Adrenal gland (tissue), 9 donors: ENCODE measurements at regions not wholly inside any gene's neighbourhood (a gene's known extent, or its start where the extent isn't known, plus 50 kb on each side); places are given as distances from the start of the nearest gene placed in this dataset.

Experiments used
- DNase-seq, 7 donors: peaks; one replicate each; pipeline ENCODE4 v3.0.0-alpha.2; 2019 to 2020
- H3K27ac ChIP-seq, 5 donors: fragments of 200-600 bp; sonication (generic) in 4 of 5; 1 replicate in 3 of 5; 2 replicates in 2 of 5; pipeline versions ENCODE4 v1.5.1 to v1.8.0; 2016 to 2020; ENCODE audit warnings: mild to moderate bottlenecking in 1 of 5
- H3K27me3 ChIP-seq: fragments of 200-600 bp; 2 replicates; pipeline ENCODE4 v1.8.0; 2021
- H3K36me3 ChIP-seq, 2 donors: fragments of 200-600 bp; replicated peaks in 1 of 2; 1 replicate in 1 of 2; 2 replicates in 1 of 2; pipeline versions ENCODE4 v1.5.1 to v1.8.0; 2018 to 2022
- H3K4me1 ChIP-seq, 2 donors: fragments of 200-600 bp; replicated peaks in 1 of 2; 1 replicate in 1 of 2; 2 replicates in 1 of 2; pipeline versions ENCODE4 v1.5.1 to v1.8.0; 2018 to 2021
- H3K4me3 ChIP-seq, 4 donors: fragments of 200-600 bp; sonication (generic) in 3 of 4; one replicate each; pipeline ENCODE4 v1.5.1; 2016 to 2018
- H3K9me3 ChIP-seq, 3 donors: fragments of 200-600 bp; sonication (generic) in 1 of 3; replicated peaks in 1 of 3; 1 replicate in 2 of 3; 2 replicates in 1 of 3; pipeline versions ENCODE4 v1.5.1 to v1.8.0; 2016 to 2021
- POLR2A ChIP-seq, 2 donors: fragments of 450-650 bp; IDR thresholded peaks; one replicate each; pipeline ENCODE4 v1.6.1; 2017; ENCODE audit warnings: antibody characterized with exemption in 2 of 2, mild to moderate bottlenecking in 2 of 2, moderate library complexity in 1 of 2
- WGBS, 4 donors: extraction: QIAGEN DNeasy Blood & Tissue Kit in 2 of 4; methylation state at CpG; one replicate each; pipeline versions ENCODE4 v1.1.5 to v1.1.7; 2013 to 2017; 5-methylcytosine and 5-hydroxymethylcytosine counted together
- intact Hi-C, 2 donors: fragments of 100-400 bp; cut with DNase I; formaldehyde crosslinking; loops; one replicate each; pipeline versions ENCODE4 v1.14.1 to v1.15.0; 2022 to 2023
- TF ChIP-seq, protein P1 (sequence below), 6 experiments: fragments of 450-650 bp in 4 of 6; fragments of 200-600 bp in 2 of 6; sonication (generic) in 1 of 6; IDR thresholded peaks; 1 replicate in 5 of 6; 2 replicates in 1 of 6; pipeline versions ENCODE4 v1.5.1 to v1.8.0; 2016 to 2021; ENCODE audit warnings: antibody characterized with exemption in 6 of 6, mild to moderate bottlenecking in 2 of 6, moderate library complexity in 1 of 6
- donor health status: healthy with polysubstance abuse.
- donor health status: Bipolar disorder and iron deficiency.
- donor health status: DM: yes; HTN: yes; CAD: no.
- donor health status: DM: no; HTN: no; CAD: no.
- donor health status: DM: no; HTN: no; CAD: no.

DNA sequence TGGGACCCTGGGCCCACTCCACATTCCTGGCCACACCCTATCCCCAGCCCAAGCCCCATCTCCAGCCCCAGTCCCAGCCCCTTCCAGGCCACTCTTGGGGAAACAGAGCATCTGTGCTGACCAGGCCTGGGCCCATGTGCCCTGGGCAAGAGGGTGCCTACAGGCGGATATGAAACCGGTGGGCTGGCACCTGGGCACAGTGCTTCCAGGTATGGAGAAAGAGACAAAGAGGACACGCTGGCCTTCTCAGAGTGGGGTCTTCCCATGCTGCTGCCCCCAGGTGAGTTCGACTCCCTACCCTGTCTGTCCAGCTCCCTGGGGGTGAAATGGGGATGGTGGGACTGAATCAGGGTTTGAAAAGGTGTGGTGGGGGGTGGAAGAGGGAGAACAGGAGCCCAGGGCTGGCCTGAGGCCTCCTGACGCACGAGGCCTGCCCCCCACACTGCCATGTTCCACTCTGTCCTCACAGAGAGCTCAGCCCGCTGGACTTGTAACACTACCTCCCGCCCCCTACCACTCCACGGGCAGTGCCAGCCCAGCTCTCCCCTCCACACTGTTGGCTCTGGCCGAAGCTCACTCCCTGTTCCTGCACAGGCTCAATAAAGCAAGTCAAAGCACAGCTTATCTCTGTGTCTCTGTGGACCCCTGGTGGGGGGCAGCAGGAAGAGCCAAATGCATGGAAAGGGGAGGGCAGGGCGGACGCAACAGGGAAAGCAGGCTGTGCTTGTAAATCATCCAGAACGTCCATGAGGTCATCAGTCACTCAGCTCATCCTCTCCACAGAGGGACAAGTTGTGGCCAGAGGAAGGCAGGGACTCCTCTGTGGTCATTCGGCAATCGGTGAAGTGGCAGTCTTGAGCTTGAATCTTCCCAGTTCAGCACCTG is 71.1 kb upstream of the TMEM97 start:
- no peak overlapping the region for H3K27ac ChIP-seq
- no peaks in the 10 kb centered on the region for H3K9me3 ChIP-seq
- H3K4me1 ChIP-seq: peaks cover 0 to 4% of the 10 kb centered on the region in 2 donors
- H3K27me3 ChIP-seq: no peaks in the 10 kb centered on the region
- no peak for TF ChIP-seq POLR2A (IDR thresholded peaks at IDR 0.05)
- TF ChIP-seq, protein P1, sequence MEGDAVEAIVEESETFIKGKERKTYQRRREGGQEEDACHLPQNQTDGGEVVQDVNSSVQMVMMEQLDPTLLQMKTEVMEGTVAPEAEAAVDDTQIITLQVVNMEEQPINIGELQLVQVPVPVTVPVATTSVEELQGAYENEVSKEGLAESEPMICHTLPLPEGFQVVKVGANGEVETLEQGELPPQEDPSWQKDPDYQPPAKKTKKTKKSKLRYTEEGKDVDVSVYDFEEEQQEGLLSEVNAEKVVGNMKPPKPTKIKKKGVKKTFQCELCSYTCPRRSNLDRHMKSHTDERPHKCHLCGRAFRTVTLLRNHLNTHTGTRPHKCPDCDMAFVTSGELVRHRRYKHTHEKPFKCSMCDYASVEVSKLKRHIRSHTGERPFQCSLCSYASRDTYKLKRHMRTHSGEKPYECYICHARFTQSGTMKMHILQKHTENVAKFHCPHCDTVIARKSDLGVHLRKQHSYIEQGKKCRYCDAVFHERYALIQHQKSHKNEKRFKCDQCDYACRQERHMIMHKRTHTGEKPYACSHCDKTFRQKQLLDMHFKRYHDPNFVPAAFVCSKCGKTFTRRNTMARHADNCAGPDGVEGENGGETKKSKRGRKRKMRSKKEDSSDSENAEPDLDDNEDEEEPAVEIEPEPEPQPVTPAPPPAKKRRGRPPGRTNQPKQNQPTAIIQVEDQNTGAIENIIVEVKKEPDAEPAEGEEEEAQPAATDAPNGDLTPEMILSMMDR (IDR thresholded peaks at IDR 0.05): no peak
- no peak for DNase-seq
- 66 to 77% (median 76%) methylated on average over 5 to 15 of the region's 15 CpGs for WGBS, 4 donors
- intact Hi-C loops: no loop called here
- no peak overlapping the region for H3K4me3 ChIP-seq
- no peaks in the 10 kb centered on the region for H3K36me3 ChIP-seq

GRCh38 chr17:28249706-28250105 is 69.3 kb upstream of the TMEM97 start:
- Histone ChIP-seq H3K4me3 (no peak overlapping the region), H3K27ac (no peak overlapping the region), H3K9me3 (no peaks in the 10 kb centered on the region), H3K27me3 (no peaks in the 10 kb centered on the region), H3K36me3 (no peaks in the 10 kb centered on the region), H3K4me1 (peaks cover 0 to 4% of the 10 kb centered on the region in 2 donors)
- intact Hi-C loops: loop anchor here (5.0 to 10.0 kb wide), 4 partner anchors 235 to 445 kb away; partner anchors contain the start of genes LYRM9 (in 2 of the 2) and NOS2 (in 2 of the 2)
- no peak for TF ChIP-seq POLR2A (IDR thresholded peaks at IDR 0.05)
- TF ChIP-seq, protein P1 (IDR thresholded peaks at IDR 0.05): no peak
- 64 to 93% (median 87%) methylated on average over 3 to 5 of the region's 5 CpGs for WGBS, 4 donors
- DNase-seq: no peak

- Histone ChIP-seq H3K36me3 (no peaks in the 10 kb centered on the region), H3K4me1 (peaks cover 0 to 4% of the 10 kb centered on the region in 2 donors), H3K4me3 (no peak overlapping the region), H3K27me3 (no peaks in the 10 kb centered on the region), H3K9me3 (no peaks in the 10 kb centered on the region), H3K27ac (no peak overlapping the region)
- intact Hi-C loops: loop anchor here (5.0 to 10.0 kb wide), 4 partner anchors 238 to 448 kb away; partner anchors contain the start of genes LYRM9 (in 2 of the 2) and NOS2 (in 2 of the 2)
- no peak for DNase-seq
- TF ChIP-seq, protein P1 (IDR thresholded peaks at IDR 0.05): no peak
- TF ChIP-seq POLR2A (IDR thresholded peaks at IDR 0.05): no peak
- 66 to 79% (median 74%) methylated on average over 6 to 7 of the region's 7 CpGs for WGBS, 4 donors
These were observed 66.6 kb upstream of the TMEM97 start for GRCh38 chr17:28252436-28252835.

- TF ChIP-seq POLR2A (IDR thresholded peaks at IDR 0.05): no peak
- TF ChIP-seq, protein P1 (IDR thresholded peaks at IDR 0.05): no peak
- Histone ChIP-seq H3K27ac (no peak overlapping the region), H3K4me1 (peaks cover 0 to 4% of the 10 kb centered on the region in 2 donors), H3K36me3 (no peaks in the 10 kb centered on the region), H3K27me3 (no peaks in the 10 kb centered on the region), H3K9me3 (no peaks in the 10 kb centered on the region), H3K4me3 (no peak overlapping the region)
- intact Hi-C loops: loop anchor here (5.0 to 10.0 kb wide), 4 partner anchors 239 to 449 kb away; partner anchors contain the start of genes LYRM9 (in 2 of the 2) and NOS2 (in 2 of the 2)
- 67 to 90% (median 90%) methylated on average over 3 to 6 of the region's 6 CpGs for WGBS, 4 donors
- no peak for DNase-seq
These were observed 65.3 kb upstream of the TMEM97 start for GRCh38 chr17:28253663-28254062.
